OCI-LY7 (cell line): ENCODE measurements at regions not wholly inside any gene's neighbourhood (a gene's known extent, or its start where the extent isn't known, plus 50 kb on each side); places are given as distances from the start of the nearest gene placed in this dataset.

Experiments used
- BruUV-seq: library from RNA; stranded (reverse); fragments of 400-500 nt; replicated peaks from 2 replicates; lab custom pipeline; 2021; lab: Mats Ljungman, UMichigan
- CTCF ChIA-PET: fragments of 300-600 bp; sonication (Branson Sonifier 250); formaldehyde crosslinking; loops from one replicate; lab custom pipeline; 2022; ENCODE audit warnings: antibody characterized with exemption; ENCODE audit not compliant: unreplicated experiment; lab: Charles Lee
- POLR2A ChIA-PET: fragments of 300-600 bp; sonication (Branson Sonifier 250); formaldehyde crosslinking; loops from one replicate; lab custom pipeline; 2022; ENCODE audit warnings: antibody characterized with exemption; lab: Charles Lee
- DNase-seq: peaks from one replicate; pipeline ENCODE4 v3.0.0-alpha.2; 2015; ENCODE audit warnings: low spot score
- H2AFZ ChIP-seq: fragments of 200-600 bp; sonication (generic), shearing (Covaris generic); 2 replicates; pipeline ENCODE4 v1.6.1; 2014; ENCODE audit warnings: mild to moderate bottlenecking, antibody characterized with exemption, low read length, moderate library complexity
- H3K27ac ChIP-seq: fragments of 200-600 bp; sonication (generic); 2 replicates; pipeline ENCODE4 v1.5.1; 2014; ENCODE audit warnings: mixed run types, low read depth, mild to moderate bottlenecking, moderate library complexity, low read length, inconsistent platforms; ENCODE audit not compliant: poor library complexity, severe bottlenecking
- H3K36me3 ChIP-seq: fragments of 200-600 bp; sonication (generic); 2 replicates; pipeline ENCODE4 v1.6.1; 2014; ENCODE audit warnings: mild to moderate bottlenecking, antibody characterized with exemption, low read length, moderate library complexity, mixed read lengths; ENCODE audit not compliant: insufficient read depth
- H3K4me1 ChIP-seq: fragments of 200-600 bp; sonication (generic); 2 replicates; pipeline ENCODE4 v1.5.1; 2014; ENCODE audit warnings: mild to moderate bottlenecking, low read length; ENCODE audit not compliant: insufficient read depth, poor library complexity, severe bottlenecking
- H3K4me2 ChIP-seq: fragments of 200-600 bp; sonication (generic); 2 replicates; pipeline ENCODE4 v1.6.1; 2014; ENCODE audit warnings: mild to moderate bottlenecking, low read length
- H3K4me3 ChIP-seq: fragments of 200-600 bp; sonication (generic); 2 replicates; pipeline ENCODE4 v1.5.1; 2014; ENCODE audit warnings: mild to moderate bottlenecking, low read depth, low read length; ENCODE audit not compliant: poor library complexity, severe bottlenecking
- H3K79me2 ChIP-seq: fragments of 200-600 bp; sonication (generic); 2 replicates; pipeline ENCODE4 v1.6.1; 2016; ENCODE audit warnings: low read depth, mild to moderate bottlenecking, low read length, moderate library complexity, mixed read lengths; ENCODE audit not compliant: insufficient read depth
- H3K9me2 ChIP-seq: fragments of 200-600 bp; sonication (generic); 2 replicates; pipeline ENCODE4 v1.6.1; 2016; ENCODE audit warnings: mild to moderate bottlenecking, low read length, mixed read lengths; ENCODE audit not compliant: insufficient read depth
- H3K9me3 ChIP-seq: fragments of 200-600 bp; sonication (generic); 2 replicates; pipeline ENCODE4 v1.6.1; 2014; ENCODE audit warnings: mild to moderate bottlenecking, mixed run types, low read length, mixed read lengths
- H4K20me1 ChIP-seq: fragments of 200-600 bp; sonication (generic); 2 replicates; pipeline ENCODE4 v1.6.1; 2014; ENCODE audit warnings: mild to moderate bottlenecking, antibody characterized with exemption, low read length, moderate library complexity, mixed read lengths; ENCODE audit not compliant: insufficient read depth
- CTCF ChIP-seq: fragments of 200-600 bp; sonication (generic); conservative IDR thresholded peaks from 2 replicates; pipeline ENCODE4 v1.5.1; 2014; ENCODE audit warnings: mild to moderate bottlenecking, antibody characterized with exemption, low read length, moderate library complexity, mixed read lengths
- EZH2phosphoT487 ChIP-seq: fragments of 200-600 bp; sonication (generic); IDR thresholded peaks from 2 replicates; pipeline ENCODE4 v1.6.1; 2018; ENCODE audit warnings: low read depth, borderline replicate concordance, mild to moderate bottlenecking, mixed run types, antibody characterized with exemption, low read length, moderate library complexity, mixed read lengths
- intact Hi-C: fragments of 100-400 bp; cut with micrococcal nuclease; formaldehyde crosslinking; loops from one replicate; pipeline ENCODE4 v1.10.0; 2022; ENCODE audit not compliant: unreplicated experiment

GRCh38 chr1:30447701-30448100 is 275.7 kb downstream of the MATN1 start:
- Histone ChIP-seq H3K4me2 (no peak overlapping the region), H3K4me3 (no peak overlapping the region), H3K9me2 (no peaks in the 10 kb centered on the region), H3K36me3 (no peaks in the 10 kb centered on the region), H3K79me2 (no peaks in the 10 kb centered on the region), H3K4me1 (no peaks in the 10 kb centered on the region), H3K27ac (no peak overlapping the region), H4K20me1 (no peaks in the 10 kb centered on the region), H3K9me3 (no peaks in the 10 kb centered on the region), H2AFZ (no peak overlapping the region)
- no peak for DNase-seq
- BruUV-seq: no TSS peak
- CTCF ChIA-PET: no interaction called here
- POLR2A ChIA-PET: no interaction called here
- intact Hi-C loops: no loop called here
- TF ChIP-seq EZH2phosphoT487: no peak
- TF ChIP-seq CTCF: no peak

GRCh38 chr1:30447080-30447479 is 276.3 kb downstream of the MATN1 start:
- Histone ChIP-seq H3K79me2 (no peaks in the 10 kb centered on the region), H3K9me2 (no peaks in the 10 kb centered on the region), H4K20me1 (no peaks in the 10 kb centered on the region), H2AFZ (no peak overlapping the region), H3K4me1 (no peaks in the 10 kb centered on the region), H3K9me3 (no peaks in the 10 kb centered on the region), H3K4me3 (no peak overlapping the region), H3K36me3 (no peaks in the 10 kb centered on the region), H3K27ac (no peak overlapping the region), H3K4me2 (no peak overlapping the region)
- TF ChIP-seq CTCF (no peak), EZH2phosphoT487 (no peak)
- intact Hi-C loops: no loop called here
- no TSS peak for BruUV-seq
- CTCF ChIA-PET: no interaction called here
- DNase-seq: no peak
- POLR2A ChIA-PET: no interaction called here

GRCh38 chr1:30446508-30446907 is 276.9 kb downstream of the MATN1 start:
- ChIA-PET POLR2A (no interaction called here), CTCF (no interaction called here)
- Histone ChIP-seq H2AFZ (no peak overlapping the region), H3K79me2 (no peaks in the 10 kb centered on the region), H3K36me3 (no peaks in the 10 kb centered on the region), H3K4me3 (no peak overlapping the region), H3K9me3 (no peaks in the 10 kb centered on the region), H3K4me1 (no peaks in the 10 kb centered on the region), H3K9me2 (no peaks in the 10 kb centered on the region), H3K27ac (no peak overlapping the region), H3K4me2 (no peak overlapping the region), H4K20me1 (no peaks in the 10 kb centered on the region)
- no TSS peak for BruUV-seq
- no peak for TF ChIP-seq CTCF
- TF ChIP-seq EZH2phosphoT487: no peak
- intact Hi-C loops: no loop called here
- DNase-seq: no peak
